ENCODE measurements at regions not wholly inside any gene's neighbourhood (a gene's known extent, or its start where the extent isn't known, plus 50 kb on each side); places are given as distances from the start of the nearest gene placed in this dataset.

DNA sequence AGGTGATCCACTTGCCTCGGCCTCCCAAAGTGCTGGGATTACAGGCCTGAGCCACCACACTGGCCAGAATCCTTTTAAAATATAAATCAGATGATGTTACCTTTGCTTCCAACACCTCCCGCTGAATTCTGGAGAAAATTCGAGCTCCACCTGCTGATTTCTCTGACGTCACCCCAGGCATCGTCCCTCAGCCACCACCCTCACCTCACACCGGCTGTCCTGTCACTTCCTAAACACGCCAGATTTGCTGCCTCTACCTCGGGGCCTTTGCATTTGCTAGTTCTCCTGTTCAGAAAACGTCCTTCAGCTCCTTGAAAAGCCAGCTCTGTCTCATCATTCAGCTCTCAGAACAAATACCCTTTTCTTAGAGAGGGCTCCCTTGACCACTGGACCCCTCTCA is 57.9 kb downstream of the FBXO2 start:
- H3K27ac Mint-ChIP-seq (ENCODE audit: unreplicated experiment) = no peak overlapping the region
- H3K4me3 ChIP-seq (ENCODE audit: low read depth, low read length) = no peak overlapping the region
- no peaks in the 10 kb centered on the region for H3K36me3 Mint-ChIP-seq (ENCODE audit: insufficient read depth, unreplicated experiment)
- no peaks in the 10 kb centered on the region for H3K4me1 Mint-ChIP-seq (ENCODE audit: low read depth, unreplicated experiment)
- no peak for DNase-seq
- TF ChIP-seq, protein P1, sequence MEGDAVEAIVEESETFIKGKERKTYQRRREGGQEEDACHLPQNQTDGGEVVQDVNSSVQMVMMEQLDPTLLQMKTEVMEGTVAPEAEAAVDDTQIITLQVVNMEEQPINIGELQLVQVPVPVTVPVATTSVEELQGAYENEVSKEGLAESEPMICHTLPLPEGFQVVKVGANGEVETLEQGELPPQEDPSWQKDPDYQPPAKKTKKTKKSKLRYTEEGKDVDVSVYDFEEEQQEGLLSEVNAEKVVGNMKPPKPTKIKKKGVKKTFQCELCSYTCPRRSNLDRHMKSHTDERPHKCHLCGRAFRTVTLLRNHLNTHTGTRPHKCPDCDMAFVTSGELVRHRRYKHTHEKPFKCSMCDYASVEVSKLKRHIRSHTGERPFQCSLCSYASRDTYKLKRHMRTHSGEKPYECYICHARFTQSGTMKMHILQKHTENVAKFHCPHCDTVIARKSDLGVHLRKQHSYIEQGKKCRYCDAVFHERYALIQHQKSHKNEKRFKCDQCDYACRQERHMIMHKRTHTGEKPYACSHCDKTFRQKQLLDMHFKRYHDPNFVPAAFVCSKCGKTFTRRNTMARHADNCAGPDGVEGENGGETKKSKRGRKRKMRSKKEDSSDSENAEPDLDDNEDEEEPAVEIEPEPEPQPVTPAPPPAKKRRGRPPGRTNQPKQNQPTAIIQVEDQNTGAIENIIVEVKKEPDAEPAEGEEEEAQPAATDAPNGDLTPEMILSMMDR (IDR thresholded peaks at IDR 0.05; ENCODE audit: insufficient read depth in 1 of 2, low read depth in 1 of 2, low read length in 1 of 2, severe bottlenecking in 1 of 2, unreplicated experiment in 1 of 2) = no peak
- H3K27me3 ChIP-seq (replicated peaks; ENCODE audit: control insufficient read depth, insufficient read depth, low read length) = peaks cover 1% of the 10 kb centered on the region; the same call in 1 of the 2 replicates
- CTCF ChIA-PET = no interaction called here
- no peaks in the 10 kb centered on the region for H3K4me1 ChIP-seq
- POLR2A ChIA-PET = interaction anchor here (0.6 kb wide), 1 partner anchor 42 kb away, joined by 3 read pairs; no protein-coding TSS in a partner anchor
- H3K9me3 Mint-ChIP-seq (ENCODE audit: unreplicated experiment) = no peaks in the 10 kb centered on the region
- no TSS peak for BruUV-seq (replicated peaks)
- H3K4me3 Mint-ChIP-seq (ENCODE audit: unreplicated experiment) = no peak overlapping the region
- peaks cover 21% of the 10 kb centered on the region for H3K27me3 Mint-ChIP-seq (ENCODE audit: insufficient read depth, unreplicated experiment)
- intact Hi-C loops (cut with micrococcal nuclease; ENCODE audit: unreplicated experiment) = no loop called here
- H3K36me3 ChIP-seq (ENCODE audit: control insufficient read depth, insufficient read depth, low read length) = no peaks in the 10 kb centered on the region
- H3K9me3 ChIP-seq = no peaks in the 10 kb centered on the region

DNA sequence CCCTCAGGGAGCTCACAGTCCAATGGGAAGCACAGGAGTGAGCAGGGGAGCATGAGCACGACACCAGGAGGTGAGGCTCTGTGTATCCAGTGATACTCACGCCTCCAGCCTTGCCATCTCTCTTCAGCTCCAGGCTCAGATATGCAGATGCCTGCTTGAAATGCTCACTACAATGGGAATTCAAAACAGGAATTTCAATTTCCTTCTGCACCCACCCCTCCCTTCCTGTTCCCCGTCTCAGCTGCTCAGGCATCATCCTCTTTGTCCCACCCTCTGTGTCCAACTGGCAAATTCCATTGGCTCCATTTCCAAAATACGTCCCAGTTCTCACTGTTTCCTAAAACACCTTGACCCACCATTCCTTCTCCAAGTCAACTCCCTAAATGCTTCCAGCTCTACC is 58.9 kb downstream of the FBXO2 start:
- Mint-ChIP-seq H3K4me3 (ENCODE audit: unreplicated experiment) (no peak overlapping the region), H3K27ac (ENCODE audit: unreplicated experiment) (no peak overlapping the region), H3K9me3 (ENCODE audit: unreplicated experiment) (no peaks in the 10 kb centered on the region), H3K4me1 (ENCODE audit: low read depth, unreplicated experiment) (no peaks in the 10 kb centered on the region), H3K36me3 (ENCODE audit: insufficient read depth, unreplicated experiment) (no peaks in the 10 kb centered on the region), H3K27me3 (ENCODE audit: insufficient read depth, unreplicated experiment) (peaks cover 16% of the 10 kb centered on the region)
- no peaks in the 10 kb centered on the region for H3K4me1 ChIP-seq
- intact Hi-C loops (cut with micrococcal nuclease; ENCODE audit: unreplicated experiment) = no loop called here
- no peak for DNase-seq
- no peaks in the 10 kb centered on the region for H3K9me3 ChIP-seq
- POLR2A ChIA-PET = no interaction called here
- CTCF ChIA-PET = interaction anchor here (1.0 kb wide), 1 partner anchor 14 kb away, joined by 3 read pairs; no protein-coding TSS in a partner anchor
- no TSS peak for BruUV-seq (replicated peaks)
- H3K4me3 ChIP-seq (ENCODE audit: low read depth, low read length) = no peak overlapping the region
- H3K27me3 ChIP-seq (replicated peaks; ENCODE audit: control insufficient read depth, insufficient read depth, low read length) = peaks cover 1% of the 10 kb centered on the region; the same call in 1 of the 2 replicates
- H3K36me3 ChIP-seq (ENCODE audit: control insufficient read depth, insufficient read depth, low read length) = no peaks in the 10 kb centered on the region
- TF ChIP-seq, protein P1 (IDR thresholded peaks at IDR 0.05; ENCODE audit: insufficient read depth in 1 of 2, low read depth in 1 of 2, low read length in 1 of 2, severe bottlenecking in 1 of 2, unreplicated experiment in 1 of 2) = no peak

DNA sequence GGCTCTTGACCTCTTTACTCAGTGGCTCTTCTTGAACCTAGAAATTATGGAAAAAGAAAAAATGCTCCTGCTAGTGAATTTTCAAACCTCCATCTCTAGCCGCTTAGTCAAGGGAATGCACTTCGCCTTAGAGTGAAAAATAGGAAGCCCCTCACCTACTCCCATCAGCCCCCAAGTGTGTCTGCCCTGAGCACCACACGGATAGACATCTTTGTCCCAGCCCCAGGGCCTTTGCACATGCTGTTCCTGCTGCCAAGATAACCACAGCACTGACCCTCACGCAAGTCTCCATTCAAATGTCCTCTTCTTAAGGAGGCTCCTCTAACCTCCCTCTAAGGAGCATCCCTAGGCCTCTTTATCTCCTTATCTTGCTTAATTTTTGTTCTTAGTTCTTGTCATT is 59.6 kb downstream of the FBXO2 start:
- no peak for DNase-seq
- no peaks in the 10 kb centered on the region for H3K9me3 Mint-ChIP-seq (ENCODE audit: unreplicated experiment)
- H3K27me3 Mint-ChIP-seq (ENCODE audit: insufficient read depth, unreplicated experiment) = peaks cover 19% of the 10 kb centered on the region
- POLR2A ChIA-PET = no interaction called here
- H3K36me3 Mint-ChIP-seq (ENCODE audit: insufficient read depth, unreplicated experiment) = no peaks in the 10 kb centered on the region
- H3K4me3 Mint-ChIP-seq (ENCODE audit: unreplicated experiment) = no peak overlapping the region
- no peaks in the 10 kb centered on the region for H3K4me1 ChIP-seq
- no peaks in the 10 kb centered on the region for H3K4me1 Mint-ChIP-seq (ENCODE audit: low read depth, unreplicated experiment)
- H3K27ac Mint-ChIP-seq (ENCODE audit: unreplicated experiment) = no peak overlapping the region
- TF ChIP-seq, protein P1 (IDR thresholded peaks at IDR 0.05; ENCODE audit: insufficient read depth in 1 of 2, low read depth in 1 of 2, low read length in 1 of 2, severe bottlenecking in 1 of 2, unreplicated experiment in 1 of 2) = no peak
- H3K4me3 ChIP-seq (ENCODE audit: low read depth, low read length) = no peak overlapping the region
- CTCF ChIA-PET = interaction anchor here (1.0 kb wide), 1 partner anchor 13 kb away, joined by 3 read pairs; no protein-coding TSS in a partner anchor
- no peaks in the 10 kb centered on the region for H3K36me3 ChIP-seq (ENCODE audit: control insufficient read depth, insufficient read depth, low read length)
- intact Hi-C loops (cut with micrococcal nuclease; ENCODE audit: unreplicated experiment) = no loop called here
- BruUV-seq (replicated peaks) = no TSS peak
- H3K9me3 ChIP-seq = no peaks in the 10 kb centered on the region
- peaks cover under 1% of the 10 kb centered on the region; the same call in 1 of the 2 replicates for H3K27me3 ChIP-seq (replicated peaks; ENCODE audit: control insufficient read depth, insufficient read depth, low read length)
